Heart right ventricle (tissue), 16 donors: ENCODE measurements at regions not wholly inside any gene's neighbourhood (a gene's known extent, or its start where the extent isn't known, plus 50 kb on each side); places are given as distances from the start of the nearest gene placed in this dataset.
"Not testable (repeated sequence)": the region's sequence is repeated elsewhere in the genome, so short reads cannot be mapped to it uniquely, and the experiment has no call there.

Experiments used
- ATAC-seq, 8 donors: fragments of 200-7000 bp; cut with Tn5 transposase; one replicate each; pipeline ENCODE4 v1.9.1; 2020; ENCODE audit warnings: mild to moderate bottlenecking in 8 of 8, moderate library complexity in 8 of 8, moderate number of reproducible peaks in 1 of 8
- DNase-seq, 2 donors: peaks; one replicate each; pipeline ENCODE4 v3.0.0-alpha.2; 2020
- H3K27ac ChIP-seq, 10 donors: fragments of 200-600 bp; sonication (generic) in 2 of 10; one replicate each; pipeline versions ENCODE4 v1.5.0 to v1.8.0; 2020 to 2022; ENCODE audit warnings: mild to moderate bottlenecking in 3 of 10
- H3K27me3 ChIP-seq, 7 donors: fragments of 200-600 bp; one replicate each; pipeline ENCODE4 v1.8.0; 2021 to 2022; ENCODE audit warnings: mild to moderate bottlenecking in 2 of 7
- H3K36me3 ChIP-seq, 9 donors: fragments of 200-600 bp; sonication (generic) in 1 of 9; one replicate each; pipeline versions ENCODE4 v1.5.0 to v1.8.0; 2020 to 2022; ENCODE audit warnings: mild to moderate bottlenecking in 2 of 9
- H3K4me1 ChIP-seq, 9 donors: fragments of 200-600 bp; sonication (generic) in 1 of 9; one replicate each; pipeline versions ENCODE4 v1.5.0 to v1.8.0; 2020 to 2022; ENCODE audit warnings: mild to moderate bottlenecking in 4 of 9
- H3K4me3 ChIP-seq, 10 donors: fragments of 200-600 bp; sonication (generic) in 2 of 10; one replicate each; pipeline versions ENCODE4 v1.5.0 to v1.8.0; 2020 to 2022; ENCODE audit warnings: mild to moderate bottlenecking in 7 of 10, moderate library complexity in 2 of 10
- H3K9me3 ChIP-seq, 11 donors: fragments of 200-600 bp in 10 of 11; sonication (generic) in 2 of 11; one replicate each; pipeline versions ENCODE4 v1.5.0 to v1.8.0; 2013 to 2022; ENCODE audit warnings: mild to moderate bottlenecking in 2 of 11, control low read depth in 1 of 11, moderate library complexity in 1 of 11
- CTCF ChIP-seq, 9 donors: fragments of 200-600 bp; sonication (generic) in 2 of 9; IDR thresholded peaks; one replicate each; pipeline versions ENCODE4 v1.5.0 to v1.8.0; 2021 to 2022; ENCODE audit warnings: antibody characterized with exemption in 9 of 9, mild to moderate bottlenecking in 5 of 9, moderate library complexity in 1 of 9
- WGBS, 2 donors: extraction: QIAGEN DNeasy Blood & Tissue Kit; methylation state at CpG; one replicate each; pipeline ENCODE4 v1.1.7; 2013; ENCODE audit warnings: inconsistent platforms in 1 of 2; 5-methylcytosine and 5-hydroxymethylcytosine counted together
- intact Hi-C, 10 donors: fragments of 100-400 bp; cut with DNase I; formaldehyde crosslinking; loops; one replicate each; pipeline versions ENCODE4 v1.11.1 to v1.14.2; 2022
- donor health status: Arrhythmogenic right ventricular cardiomyopathy.
- donor health status: ischemic (EF 13 %, LVEDD 7.1; RV severe dilation, severe dysfunction).
- donor health status: healthy with polysubstance abuse.
- donor health status: DM: no; HTN: yes; CAD: no.
- donor health status: DM: no; HTN: no; CAD: no.
- donor health status: ischemic (EF 25% LVEDD 6.9; RV normal size, moderate dysfunction).
- donor health status: ischemic (EF 25% LVEDD 5.7; RV mildly dilated, moderate dysfunction).
- donor health status: healthy.
- donor health status: DM: yes; HTN: yes; CAD: no.
- donor health status: Ischemic cardiomyopathy.
- donor health status: ischemic (EF 35%, LVEDD 5.7; RV mildly dilated, moderate dysfunction).
- donor health status: nonischemic (EF 11% LVEDD 7.7; RV severe dilation, severe dysfunction).
- donor health status: DM: yes; HTN: yes; CAD: no.
- donor health status: PGD.
- donor health status: ischemic (EF 29% LVEDD 5.4; RV normal size, mild dysfunction).
- donor health status: nonischemic (EF 23%, LVEDD 6.1; RV moderate dilation, normal function).

- no peaks in the 10 kb centered on the region for H3K27me3 ChIP-seq
- no peak for TF ChIP-seq CTCF (IDR thresholded peaks at IDR 0.05)
- intact Hi-C loops: no loop called here
- 82 to 84% methylated on average over 3 of the region's 3 CpGs for WGBS, 2 donors
- no peaks in the 10 kb centered on the region for H3K4me1 ChIP-seq
- no peak overlapping the region for H3K4me3 ChIP-seq
- H3K36me3 ChIP-seq: no peaks in the 10 kb centered on the region
- peaks cover 0 to 2% (median 0%) of the 10 kb centered on the region in 11 donors for H3K9me3 ChIP-seq
- DNase-seq (no peak), ATAC-seq (no peak)
- H3K27ac ChIP-seq: no peak overlapping the region
Measured at GRCh38 chr3:26932752-26933151, 310.2 kb downstream of the LRRC3B start.

DNA sequence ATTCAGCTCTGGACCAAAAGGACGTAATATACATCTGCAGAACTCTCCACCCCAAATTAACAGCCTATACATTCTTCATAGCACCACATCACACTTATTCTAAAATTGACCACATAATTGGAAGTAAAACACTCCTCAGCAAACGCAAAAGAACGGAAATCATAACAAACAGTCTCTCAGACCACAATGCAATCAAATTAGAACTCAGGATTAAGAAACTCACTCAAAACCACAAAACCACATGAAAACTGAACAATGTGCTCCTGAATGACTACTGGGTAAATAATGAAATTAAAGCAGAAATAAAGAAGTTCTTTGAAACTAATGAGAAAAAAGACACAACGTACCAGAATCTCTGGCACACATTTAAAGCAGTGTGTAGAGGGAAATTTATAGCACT is 322.9 kb downstream of the LRRC3B start:
- ATAC-seq, H3K36me3 ChIP-seq, H3K27me3 ChIP-seq, H3K4me3 ChIP-seq, intact Hi-C loops, DNase-seq, H3K4me1 ChIP-seq, H3K27ac ChIP-seq: not testable (repeated sequence)
- WGBS, 2 donors: 84 to 89% methylated on average over 4 of the region's 4 CpGs
- peaks cover 0 to 38% (median 11%) of the 10 kb centered on the region in 11 donors for H3K9me3 ChIP-seq

DNA sequence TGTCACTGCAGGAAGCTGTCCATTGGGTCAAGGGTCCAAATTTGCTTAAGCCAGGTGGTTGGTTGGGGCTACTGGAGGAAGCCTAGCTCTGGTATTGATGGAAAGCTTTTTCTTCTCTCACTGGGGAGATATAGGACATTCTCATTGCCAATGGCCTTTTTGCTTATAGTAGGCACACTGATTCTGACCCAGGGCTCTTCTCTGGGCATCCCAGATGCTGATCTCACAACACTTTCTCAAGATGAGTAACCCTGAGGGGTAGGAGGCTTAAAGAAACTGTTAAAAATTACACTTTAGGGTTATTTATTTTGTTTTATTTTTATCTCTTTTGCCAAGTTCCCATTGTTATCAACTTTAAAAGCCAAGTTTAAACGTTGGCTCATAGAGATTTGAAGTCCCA is 337.8 kb downstream of the LRRC3B start:
- H3K36me3 ChIP-seq: no peaks in the 10 kb centered on the region
- no peaks in the 10 kb centered on the region for H3K4me1 ChIP-seq
- no peak for DNase-seq
- TF ChIP-seq CTCF (IDR thresholded peaks at IDR 0.05): no peak
- no peak overlapping the region for H3K27ac ChIP-seq
- peaks cover 0 to 8% (median 0%) of the 10 kb centered on the region in 11 donors for H3K9me3 ChIP-seq
- intact Hi-C loops: no loop called here
- no peaks in the 10 kb centered on the region for H3K27me3 ChIP-seq
- ATAC-seq: no peak
- 42 to 66% methylated on average over 1 of the region's 1 CpG for WGBS, 2 donors
- no peak overlapping the region for H3K4me3 ChIP-seq

GRCh38 chr3:26962492-26963360 is 340.2 kb downstream of the LRRC3B start:
- no peak for TF ChIP-seq CTCF (IDR thresholded peaks at IDR 0.05)
- Histone ChIP-seq H3K4me1 (no peaks in the 10 kb centered on the region), H3K27ac (peak overlapping the region in 3 of 10 donors; percentile 14 to 51 (median 26)), H3K4me3 (peak overlapping the region in 2 of 10 donors; percentile 2 to 27), H3K9me3 (peaks cover 0 to 4% (median 0%) of the 10 kb centered on the region in 11 donors), H3K27me3 (no peaks in the 10 kb centered on the region), H3K36me3 (no peaks in the 10 kb centered on the region)
- WGBS, 2 donors: 74 to 78% methylated on average over 6 of the region's 6 CpGs
- DNase-seq (peak in 1 of 2 donors; percentile 21), ATAC-seq (peak; percentile 47 to 88 (median 71))
- intact Hi-C loops: no loop called here

GRCh38 chr3:26963361-26963743 is 340.8 kb downstream of the LRRC3B start:
- intact Hi-C loops: no loop called here
- H3K27ac ChIP-seq: peak overlapping the region in 3 of 10 donors; percentile 14 to 51 (median 26)
- ATAC-seq: peak in 4 of 8 donors; percentile 35 to 57 (median 42)
- WGBS, 2 donors: 87 to 88% methylated on average over 5 of the region's 5 CpGs
- H3K4me3 ChIP-seq: peak overlapping the region in 1 of 10 donors; percentile 27
- peak in 5 of 9 donors; percentile 6 to 37 (median 14) for TF ChIP-seq CTCF (IDR thresholded peaks at IDR 0.05)
- no peak for DNase-seq
- H3K27me3 ChIP-seq: no peaks in the 10 kb centered on the region
- H3K36me3 ChIP-seq: no peaks in the 10 kb centered on the region
- H3K9me3 ChIP-seq: peaks cover 0 to 4% (median 0%) of the 10 kb centered on the region in 11 donors
- no peaks in the 10 kb centered on the region for H3K4me1 ChIP-seq
